GM23248 (cell line): ENCODE measurements at regions not wholly inside any gene's neighbourhood (a gene's known extent, or its start where the extent isn't known, plus 50 kb on each side); places are given as distances from the start of the nearest gene placed in this dataset.

Source experiments
- DNase-seq: peaks from one replicate; pipeline ENCODE4 v3.0.0-alpha.2; 2015
- H2AFZ ChIP-seq: fragments of 200-600 bp; sonication (generic); 2 replicates; pipeline ENCODE4 v1.6.1; 2016; ENCODE audit warnings: antibody characterized with exemption
- H3F3A ChIP-seq: fragments of 200-600 bp; sonication (generic); 2 replicates; pipeline ENCODE4 v1.6.1; 2016; ENCODE audit warnings: mild to moderate bottlenecking, antibody characterized with exemption, mixed run types; ENCODE audit not compliant: insufficient read depth
- H3K27ac ChIP-seq: fragments of 200-600 bp; sonication (generic); 2 replicates; pipeline ENCODE4 v1.5.1; 2016; ENCODE audit warnings: mild to moderate bottlenecking
- H3K27me3 ChIP-seq: fragments of 200-600 bp; sonication (generic); replicated peaks from 2 replicates; pipeline ENCODE4 v1.6.1; 2016; ENCODE audit warnings: mild to moderate bottlenecking; ENCODE audit not compliant: insufficient read depth
- H3K36me3 ChIP-seq: fragments of 200-600 bp; sonication (generic); 2 replicates; pipeline ENCODE4 v1.6.1; 2016; ENCODE audit warnings: low read depth, mild to moderate bottlenecking
- H3K4me1 ChIP-seq: fragments of 200-600 bp; sonication (generic); 2 replicates; pipeline ENCODE4 v1.6.1; 2016; ENCODE audit warnings: mild to moderate bottlenecking; ENCODE audit not compliant: insufficient read depth
- H3K4me2 ChIP-seq: fragments of 200-600 bp; sonication (generic); one replicate; pipeline ENCODE4 v1.6.1; 2016; ENCODE audit warnings: mild to moderate bottlenecking; ENCODE audit not compliant: unreplicated experiment
- H3K4me3 ChIP-seq: fragments of 200-600 bp; sonication (generic); 2 replicates; pipeline ENCODE4 v1.5.1; 2016; ENCODE audit warnings: mild to moderate bottlenecking
- H3K79me2 ChIP-seq: fragments of 200-600 bp; sonication (generic); 2 replicates; pipeline ENCODE4 v1.6.1; 2016; ENCODE audit warnings: mild to moderate bottlenecking; ENCODE audit not compliant: insufficient read depth
- H3K9ac ChIP-seq: fragments of 200-600 bp; sonication (generic); 2 replicates; pipeline ENCODE4 v1.6.1; 2016; ENCODE audit warnings: mild to moderate bottlenecking
- H3K9me2 ChIP-seq: fragments of 200-600 bp; sonication (generic); 2 replicates; pipeline ENCODE4 v1.6.1; 2016; ENCODE audit warnings: mixed run types, mild to moderate bottlenecking, moderate library complexity; ENCODE audit not compliant: insufficient read depth
- H3K9me3 ChIP-seq: fragments of 200-600 bp; sonication (generic); one replicate; pipeline ENCODE4 v1.6.1; 2017; ENCODE audit warnings: low read depth
- H4K20me1 ChIP-seq: fragments of 200-600 bp; sonication (generic); 2 replicates; pipeline ENCODE4 v1.6.0; 2016; ENCODE audit not compliant: insufficient read depth
- EZH2 ChIP-seq: fragments of 200-600 bp; sonication (generic); IDR thresholded peaks from 2 replicates; pipeline ENCODE4 v1.6.1; 2018; ENCODE audit warnings: antibody characterized with exemption, mild to moderate bottlenecking; ENCODE audit not compliant: insufficient read depth, poor library complexity, severe bottlenecking
- EZH2phosphoT487 ChIP-seq: fragments of 200-600 bp; sonication (generic); IDR thresholded peaks from 2 replicates; pipeline ENCODE4 v1.6.1; 2018; ENCODE audit warnings: antibody characterized with exemption, moderate library complexity, mild to moderate bottlenecking, low read depth; ENCODE audit not compliant: insufficient read depth
- WGBS, 2 experiments: methylation state at CpG; one replicate each; pipeline ENCODE4 v1.1.6; 2015 to 2017; ENCODE audit warnings: low lambda C conversion rate in 2 of 2, low coverage in 1 of 2; ENCODE audit errors: missing lambda C conversion rate in 2 of 2; 5-methylcytosine and 5-hydroxymethylcytosine counted together
- in situ Hi-C: fragments of 300-500 bp; cut with MboI; formaldehyde crosslinking; loops from 2 replicates; pipeline ENCODE4 v1.15.0; 2020

- TF ChIP-seq EZH2phosphoT487: no peak
- TF ChIP-seq EZH2: no peak
- H3K9ac ChIP-seq: no peak overlapping the region
- no peaks in the 10 kb centered on the region for H3K4me1 ChIP-seq
- no peaks in the 10 kb centered on the region for H3K27me3 ChIP-seq
- DNase-seq: no peak
- H3K27ac ChIP-seq: no peak overlapping the region
- no peak overlapping the region for H3K4me2 ChIP-seq
- 7 to 11% methylated on average over 2 of the region's 2 CpGs for WGBS, 2 experiments
- no peak overlapping the region for H2AFZ ChIP-seq
- H3K9me2 ChIP-seq: no peaks in the 10 kb centered on the region
- no peak overlapping the region for H3K4me3 ChIP-seq
- in situ Hi-C loops: no loop called here
- H3K9me3 ChIP-seq: no peaks in the 10 kb centered on the region
- no peaks in the 10 kb centered on the region for H3F3A ChIP-seq
- no peaks in the 10 kb centered on the region for H3K36me3 ChIP-seq
- H3K79me2 ChIP-seq: no peaks in the 10 kb centered on the region
- no peaks in the 10 kb centered on the region for H4K20me1 ChIP-seq
Observed at GRCh38 chr5:117788596-117788995, 1199.8 kb downstream of the DTWD2 start.

DNA sequence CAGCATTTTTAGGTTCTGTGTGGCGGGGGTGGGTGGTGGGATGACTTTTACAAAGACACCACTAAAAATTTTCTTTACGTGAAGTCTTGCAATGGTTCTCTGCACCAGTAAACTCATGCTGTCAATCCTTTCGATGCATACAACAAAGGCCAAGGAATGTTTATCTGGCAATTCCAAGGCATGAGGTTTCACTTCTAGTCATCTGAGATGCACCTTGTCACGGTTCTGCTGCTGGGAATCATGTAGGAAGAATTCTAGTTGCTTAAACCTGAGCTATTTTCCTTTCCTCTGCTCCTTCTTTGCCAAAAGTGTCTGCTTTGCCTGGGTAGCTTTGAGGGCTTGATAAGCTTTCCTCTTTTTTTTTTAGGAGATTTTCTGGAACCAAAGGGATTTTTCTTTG, 1204.5 kb upstream of the SEMA6A start:
- Histone ChIP-seq H4K20me1 (no peaks in the 10 kb centered on the region), H3K36me3 (no peaks in the 10 kb centered on the region), H3K27ac (no peak overlapping the region), H3K9me3 (no peaks in the 10 kb centered on the region), H3K4me1 (no peaks in the 10 kb centered on the region), H3K4me3 (no peak overlapping the region), H3K4me2 (no peak overlapping the region), H3K27me3 (no peaks in the 10 kb centered on the region), H3K9me2 (no peaks in the 10 kb centered on the region), H3F3A (no peaks in the 10 kb centered on the region), H3K9ac (no peak overlapping the region), H3K79me2 (no peaks in the 10 kb centered on the region), H2AFZ (no peak overlapping the region)
- in situ Hi-C loops: no loop called here
- no peak for TF ChIP-seq EZH2phosphoT487
- TF ChIP-seq EZH2: no peak
- no peak for DNase-seq
- 32 to 42% methylated on average over 4 of the region's 4 CpGs for WGBS, 2 experiments

DNA sequence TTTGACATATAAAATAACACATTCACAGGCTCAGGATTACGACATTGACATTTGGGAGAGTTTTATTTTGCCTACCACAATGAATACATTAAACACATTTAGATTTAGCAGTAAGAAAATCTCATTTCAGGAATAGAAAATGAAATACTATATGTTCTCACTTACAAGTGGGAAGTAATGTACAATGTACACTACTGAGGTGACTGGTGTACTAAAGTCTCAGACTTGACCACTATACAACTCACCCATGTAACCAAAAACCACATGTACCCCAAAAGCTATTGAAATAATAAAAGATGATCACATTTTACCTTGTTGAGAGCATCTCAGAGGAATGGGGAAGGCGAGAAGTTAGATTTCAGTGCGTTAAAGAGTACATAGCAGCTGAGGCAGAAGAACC, 1202.4 kb upstream of the SEMA6A start:
- no peak overlapping the region for H3K4me3 ChIP-seq
- H4K20me1 ChIP-seq: no peaks in the 10 kb centered on the region
- no peak overlapping the region for H3K9ac ChIP-seq
- H3K9me2 ChIP-seq: no peaks in the 10 kb centered on the region
- no peaks in the 10 kb centered on the region for H3K27me3 ChIP-seq
- no peak overlapping the region for H3K4me2 ChIP-seq
- no peaks in the 10 kb centered on the region for H3K4me1 ChIP-seq
- in situ Hi-C loops: no loop called here
- H3K9me3 ChIP-seq: no peaks in the 10 kb centered on the region
- H3K79me2 ChIP-seq: no peaks in the 10 kb centered on the region
- no peaks in the 10 kb centered on the region for H3F3A ChIP-seq
- no peak for DNase-seq
- no peak for TF ChIP-seq EZH2
- H2AFZ ChIP-seq: no peak overlapping the region
- 19 to 22% methylated on average over 3 of the region's 3 CpGs for WGBS, 2 experiments
- H3K36me3 ChIP-seq: no peaks in the 10 kb centered on the region
- no peak overlapping the region for H3K27ac ChIP-seq

- 16 to 32% methylated on average over 2 of the region's 2 CpGs for WGBS, 2 experiments
- Histone ChIP-seq H3K9ac (no peak overlapping the region), H2AFZ (no peak overlapping the region)
Observed at GRCh38 chr5:117769877-117770276, 1195.3 kb upstream of the SEMA6A start.

DNA sequence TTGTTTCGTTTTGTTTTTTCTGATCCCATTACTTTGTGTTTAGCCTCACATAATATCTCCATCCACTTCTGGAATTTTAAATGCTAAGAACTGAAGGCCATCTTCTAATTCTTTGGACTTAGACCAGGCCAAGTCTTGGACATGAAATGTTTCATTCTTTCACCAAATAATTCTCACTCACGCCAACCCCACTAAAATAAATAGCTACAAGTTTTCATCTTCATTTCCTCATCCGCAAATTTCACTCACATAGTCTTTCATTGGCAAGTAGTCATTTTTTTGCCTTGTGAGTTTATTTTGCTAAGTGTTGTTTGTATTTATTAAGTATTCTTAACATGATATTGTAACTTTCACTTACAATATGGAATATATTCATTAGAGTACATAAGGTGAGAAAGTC, 1188.6 kb upstream of the SEMA6A start:
- H3K27ac ChIP-seq: no peak overlapping the region
- no peaks in the 10 kb centered on the region for H3K79me2 ChIP-seq
- no peaks in the 10 kb centered on the region for H3F3A ChIP-seq
- no peak for DNase-seq
- 50 to 51% methylated on average over 3 of the region's 3 CpGs for WGBS, 2 experiments
- TF ChIP-seq EZH2phosphoT487 (no peak), EZH2 (no peak)
- no peaks in the 10 kb centered on the region for H4K20me1 ChIP-seq
- H3K9me3 ChIP-seq: no peaks in the 10 kb centered on the region
- no peaks in the 10 kb centered on the region for H3K9me2 ChIP-seq
- H3K4me1 ChIP-seq: no peaks in the 10 kb centered on the region
- H3K9ac ChIP-seq: no peak overlapping the region
- no peaks in the 10 kb centered on the region for H3K27me3 ChIP-seq
- in situ Hi-C loops: no loop called here
- no peak overlapping the region for H3K4me2 ChIP-seq
- H2AFZ ChIP-seq: no peak overlapping the region
- H3K4me3 ChIP-seq: no peak overlapping the region
- no peaks in the 10 kb centered on the region for H3K36me3 ChIP-seq

More at GRCh38 chr5:117769877-117770276, 1195.3 kb upstream of the SEMA6A start:
- Histone ChIP-seq H3K4me1 (no peaks in the 10 kb centered on the region), H3K9me3 (no peaks in the 10 kb centered on the region), H3K4me2 (no peak overlapping the region), H3K27me3 (no peaks in the 10 kb centered on the region), H3K9me2 (no peaks in the 10 kb centered on the region), H3K4me3 (no peak overlapping the region), H3K27ac (no peak overlapping the region), H3K79me2 (no peaks in the 10 kb centered on the region), H3K36me3 (no peaks in the 10 kb centered on the region), H3F3A (no peaks in the 10 kb centered on the region), H4K20me1 (no peaks in the 10 kb centered on the region)
- no peak for TF ChIP-seq EZH2phosphoT487
- in situ Hi-C loops: no loop called here
- no peak for DNase-seq
